M059J (cell line): ENCODE measurements at regions not wholly inside any gene's neighbourhood (a gene's known extent, or its start where the extent isn't known, plus 50 kb on each side); places are given as distances from the start of the nearest gene placed in this dataset.

ENCODE experiments used
- DNase-seq: peaks from one replicate; pipeline ENCODE4 v3.0.0-alpha.2; 2012; ENCODE audit warnings: low read depth

- no peak for DNase-seq
Observed at GRCh38 chr4:8735236-8736089, 136.2 kb downstream of the HMX1 start.

GRCh38 chr4:8732681-8733243, 138.9 kb downstream of the HMX1 start:
- DNase-seq: no peak

GRCh38 chr4:8732092-8732491, 139.5 kb downstream of the CPZ start:
- DNase-seq: no peak

- no peak for DNase-seq
Observed at GRCh38 chr4:8731364-8731763, 138.8 kb downstream of the CPZ start.

GRCh38 chr4:8730681-8731080, 138.1 kb downstream of the CPZ start:
- DNase-seq: no peak

- DNase-seq: no peak
Observed at GRCh38 chr4:8730159-8730558, 137.6 kb downstream of the CPZ start.

GRCh38 chr4:8729408-8730149, 137.0 kb downstream of the CPZ start:
- no peak for DNase-seq

GRCh38 chr4:8728536-8729407, 136.2 kb downstream of the CPZ start:
- DNase-seq: no peak

GRCh38 chr4:8727546-8728510, 135.3 kb downstream of the CPZ start:
- no peak for DNase-seq

GRCh38 chr4:8727131-8727530, 134.6 kb downstream of the CPZ start:
- DNase-seq: no peak

- no peak for DNase-seq
Observed at GRCh38 chr4:8726344-8726851, 133.8 kb downstream of the CPZ start.

GRCh38 chr4:8725845-8726244, 133.3 kb downstream of the CPZ start:
- no peak for DNase-seq

- DNase-seq: no peak
Observed at GRCh38 chr4:8725071-8725841, 132.7 kb downstream of the CPZ start.

- DNase-seq: no peak
Observed at GRCh38 chr4:8724436-8725070, 132.0 kb downstream of the CPZ start.

- no peak for DNase-seq
Observed at GRCh38 chr4:8723222-8723980, 130.8 kb downstream of the CPZ start.

GRCh38 chr4:8722556-8722955, 130.0 kb downstream of the CPZ start:
- no peak for DNase-seq

- DNase-seq: no peak
Observed at GRCh38 chr4:8721621-8722020, 129.1 kb downstream of the CPZ start.

- DNase-seq: no peak
Observed at GRCh38 chr4:8719421-8719820, 126.9 kb downstream of the CPZ start.
